Glutamatergic neuron (in vitro differentiated cells): ENCODE measurements at regions not wholly inside any gene's neighbourhood (a gene's known extent, or its start where the extent isn't known, plus 50 kb on each side); places are given as distances from the start of the nearest gene placed in this dataset.

Experiments used
- DNase-seq: peaks from one replicate; pipeline ENCODE4 v3.0.0; 2022
- H3K27ac Mint-ChIP-seq: one replicate; pipeline ENCODE4 v1.8.0; 2020; ENCODE audit warnings: mild to moderate bottlenecking, mixed read lengths, inconsistent platforms; ENCODE audit not compliant: unreplicated experiment
- H3K27me3 Mint-ChIP-seq: one replicate; pipeline ENCODE4 v1.8.0; 2020; ENCODE audit warnings: mild to moderate bottlenecking, moderate library complexity, mixed read lengths, inconsistent platforms; ENCODE audit not compliant: unreplicated experiment
- H3K36me3 Mint-ChIP-seq: one replicate; pipeline ENCODE4 v1.8.0; 2020; ENCODE audit warnings: mild to moderate bottlenecking, mixed read lengths, inconsistent platforms; ENCODE audit not compliant: unreplicated experiment
- H3K4me1 Mint-ChIP-seq: one replicate; pipeline ENCODE4 v1.8.0; 2020; ENCODE audit warnings: mild to moderate bottlenecking, low read depth, mixed read lengths, inconsistent platforms; ENCODE audit not compliant: unreplicated experiment
- H3K4me3 Mint-ChIP-seq: one replicate; pipeline ENCODE4 v1.8.0; 2020; ENCODE audit warnings: mild to moderate bottlenecking, mixed read lengths, inconsistent platforms; ENCODE audit not compliant: unreplicated experiment
- H3K9me3 Mint-ChIP-seq: one replicate; pipeline ENCODE4 v1.8.0; 2020; ENCODE audit warnings: mild to moderate bottlenecking, moderate library complexity, mixed read lengths, inconsistent platforms; ENCODE audit not compliant: unreplicated experiment
- CTCF ChIP-seq: fragments of 200-600 bp; sonication (generic); IDR thresholded peaks from one replicate; pipeline ENCODE4 v1.5.0; 2021; ENCODE audit not compliant: partially characterized antibody, unreplicated experiment

DNA sequence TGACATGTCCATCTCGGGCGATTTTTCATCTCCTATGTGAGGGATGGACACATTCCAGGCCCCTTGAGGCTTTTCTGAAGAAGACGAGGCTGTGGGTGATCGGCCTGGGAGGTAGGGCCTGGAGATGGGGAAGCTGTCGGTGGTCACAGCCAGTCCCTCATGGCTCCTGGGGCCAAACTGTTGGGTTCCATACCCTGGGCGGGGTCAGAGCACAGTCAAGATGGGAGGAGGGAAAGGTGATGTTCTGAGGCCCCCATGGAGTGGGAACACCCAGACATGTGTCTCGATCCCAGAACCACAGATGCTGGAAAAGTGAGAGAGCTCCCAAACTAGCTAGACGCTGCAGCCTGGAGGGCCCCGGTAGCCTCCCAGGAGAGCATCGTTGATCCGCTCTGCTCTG, 157.5 kb upstream of the C1orf174 start:
- no peaks in the 10 kb centered on the region for H3K36me3 Mint-ChIP-seq
- H3K27ac Mint-ChIP-seq, result no peak overlapping the region
- H3K27me3 Mint-ChIP-seq, result peaks cover 2% of the 10 kb centered on the region
- no peak for DNase-seq
- no peak overlapping the region for H3K4me3 Mint-ChIP-seq
- H3K9me3 Mint-ChIP-seq, result peaks cover 9% of the 10 kb centered on the region
- H3K4me1 Mint-ChIP-seq, result no peaks in the 10 kb centered on the region
- no peak for TF ChIP-seq CTCF

- DNase-seq, result no peak
- TF ChIP-seq CTCF, result no peak
- Mint-ChIP-seq H3K27me3 (peaks cover 2% of the 10 kb centered on the region), H3K9me3 (peaks cover 6% of the 10 kb centered on the region), H3K27ac (no peak overlapping the region), H3K4me1 (no peaks in the 10 kb centered on the region), H3K4me3 (no peak overlapping the region), H3K36me3 (no peaks in the 10 kb centered on the region)
Observed at GRCh38 chr1:4058122-4058521, 158.1 kb upstream of the C1orf174 start.

GRCh38 chr1:4058706-4059105, 158.6 kb upstream of the C1orf174 start:
- TF ChIP-seq CTCF, result no peak
- Mint-ChIP-seq H3K4me3 (no peak overlapping the region), H3K27ac (no peak overlapping the region), H3K4me1 (no peaks in the 10 kb centered on the region), H3K36me3 (no peaks in the 10 kb centered on the region), H3K27me3 (peaks cover 2% of the 10 kb centered on the region), H3K9me3 (peaks cover 6% of the 10 kb centered on the region)
- DNase-seq, result no peak

DNA sequence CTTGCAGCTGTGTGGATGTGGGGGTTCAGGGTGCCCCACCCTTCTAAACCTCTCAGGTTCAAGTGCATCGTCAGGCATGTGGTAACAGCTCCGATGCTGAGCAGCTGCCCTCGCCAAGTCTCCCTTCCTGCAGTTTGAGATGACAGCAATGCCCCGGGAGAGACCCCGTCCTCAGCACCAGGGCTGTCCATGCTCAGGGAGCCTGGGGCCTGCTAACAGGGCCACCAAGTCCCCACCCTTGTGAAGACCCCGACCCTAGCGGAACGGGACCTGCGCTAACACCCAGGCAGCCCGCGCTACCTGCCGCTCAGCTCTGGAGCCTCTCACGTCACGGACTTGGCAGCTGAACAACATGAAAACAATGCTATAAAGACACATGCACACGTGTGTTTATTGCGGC, 159.2 kb upstream of the C1orf174 start:
- no peaks in the 10 kb centered on the region for H3K36me3 Mint-ChIP-seq
- H3K27ac Mint-ChIP-seq, result no peak overlapping the region
- no peak overlapping the region for H3K4me3 Mint-ChIP-seq
- H3K9me3 Mint-ChIP-seq, result peaks cover 6% of the 10 kb centered on the region
- no peak for TF ChIP-seq CTCF
- H3K4me1 Mint-ChIP-seq, result no peaks in the 10 kb centered on the region
- DNase-seq, result no peak
- peaks cover 2% of the 10 kb centered on the region for H3K27me3 Mint-ChIP-seq

DNA sequence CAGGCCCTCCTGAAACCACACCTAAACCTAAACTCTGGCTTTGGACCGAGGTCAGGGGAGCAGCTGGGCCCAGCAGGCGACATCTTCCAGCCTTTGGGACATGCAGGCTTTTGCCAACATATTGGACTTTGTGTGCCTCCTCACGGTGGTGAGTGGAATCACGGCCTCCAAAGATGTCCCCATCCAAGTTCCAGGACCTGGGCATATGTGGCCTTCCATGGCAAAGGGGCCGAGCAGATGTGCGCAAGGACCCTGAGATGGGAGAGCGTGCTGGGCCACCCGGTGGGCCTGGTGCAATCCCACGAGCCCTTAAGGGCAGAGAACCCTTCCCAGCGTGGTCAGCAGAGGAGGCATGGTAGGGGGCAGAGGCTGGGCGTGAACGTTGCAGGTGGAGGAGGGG, 160.8 kb upstream of the C1orf174 start:
- no peak for TF ChIP-seq CTCF
- DNase-seq, result no peak
- Mint-ChIP-seq H3K27ac (no peak overlapping the region), H3K36me3 (no peaks in the 10 kb centered on the region), H3K4me1 (no peaks in the 10 kb centered on the region), H3K27me3 (peaks cover 2% of the 10 kb centered on the region), H3K9me3 (peaks cover 5% of the 10 kb centered on the region), H3K4me3 (no peak overlapping the region)
